CD4-positive, alpha-beta memory T cell (primary cell): ENCODE measurements at regions not wholly inside any gene's neighbourhood (a gene's known extent, or its start where the extent isn't known, plus 50 kb on each side); places are given as distances from the start of the nearest gene placed in this dataset.

Experiments used
- CTCF ChIA-PET: fragments of 350-600 bp; sonication (Branson Sonifier 250); formaldehyde crosslinking; loops from one replicate; lab custom pipeline; 2021; ENCODE audit warnings: inconsistent platforms; ENCODE audit not compliant: partially characterized antibody; lab: Charles Lee
- POLR2A ChIA-PET: fragments of 350-600 bp; sonication (Branson Sonifier 250); formaldehyde crosslinking; loops from one replicate; lab custom pipeline; 2021; ENCODE audit not compliant: partially characterized antibody; lab: Charles Lee
- DNase-seq, 5 donors: peaks; one replicate each; pipeline versions ENCODE4 v3.0.0 to v3.0.0-alpha.2; 2020 to 2022; ENCODE audit warnings: mixed read lengths in 1 of 5
- H3K27ac ChIP-seq: one replicate; pipeline ENCODE4 v1.7.0; 2013; ENCODE audit warnings: low read depth, low read length
- H3K27me3 ChIP-seq: 2 replicates; pipeline ENCODE4 v1.7.0; 2013; ENCODE audit warnings: mild to moderate bottlenecking, low read length, moderate library complexity; ENCODE audit not compliant: insufficient read depth
- H3K36me3 ChIP-seq: 2 replicates; pipeline ENCODE4 v1.7.0; 2013; ENCODE audit warnings: mild to moderate bottlenecking, low read length, moderate library complexity; ENCODE audit not compliant: insufficient read depth
- H3K4me1 ChIP-seq: 2 replicates; pipeline ENCODE4 v1.7.0; 2013; ENCODE audit warnings: mild to moderate bottlenecking, low read length, moderate library complexity; ENCODE audit not compliant: insufficient read depth
- H3K4me3 ChIP-seq, 2 donors: one replicate each; pipeline ENCODE4 v1.7.0; 2013; ENCODE audit warnings: low read length in 2 of 2, mild to moderate bottlenecking in 1 of 2
- H3K9me3 ChIP-seq, 2 donors: one replicate each; pipeline ENCODE4 v1.7.0; 2013; ENCODE audit warnings: low read length in 2 of 2, control low read depth in 1 of 2; ENCODE audit not compliant: control insufficient read depth in 1 of 2
- H3K27ac Mint-ChIP-seq, 7 donors: one replicate each; pipeline ENCODE4 v1.8.0; 2020 to 2021; ENCODE audit warnings: mixed read lengths in 7 of 7, mild to moderate bottlenecking in 6 of 7, inconsistent platforms in 3 of 7, moderate library complexity in 3 of 7
- H3K27me3 Mint-ChIP-seq, 2 donors: one replicate each; pipeline ENCODE4 v1.8.0; 2020 to 2021; ENCODE audit warnings: mixed read lengths in 2 of 2
- H3K36me3 Mint-ChIP-seq, 2 donors: one replicate each; pipeline ENCODE4 v1.8.0; 2020 to 2021; ENCODE audit warnings: mixed read lengths in 2 of 2, inconsistent platforms in 1 of 2, mild to moderate bottlenecking in 1 of 2
- H3K4me1 Mint-ChIP-seq, 4 donors: one replicate each; pipeline ENCODE4 v1.8.0; 2020 to 2021; ENCODE audit warnings: mixed read lengths in 4 of 4, mild to moderate bottlenecking in 1 of 4
- H3K4me3 Mint-ChIP-seq, 8 donors: one replicate each; pipeline ENCODE4 v1.8.0; 2020 to 2021; ENCODE audit warnings: mixed read lengths in 8 of 8, mild to moderate bottlenecking in 7 of 8, moderate library complexity in 6 of 8, inconsistent platforms in 3 of 8
- H3K9me3 Mint-ChIP-seq, 8 donors: one replicate each; pipeline ENCODE4 v1.8.0; 2020 to 2021; ENCODE audit warnings: mixed read lengths in 8 of 8, mild to moderate bottlenecking in 5 of 8, inconsistent platforms in 3 of 8, moderate library complexity in 1 of 8
- intact Hi-C: fragments of 100-400 bp; cut with micrococcal nuclease; formaldehyde crosslinking; loops from one replicate; pipeline ENCODE4 v1.15.1; 2023

GRCh38 chr5:144065786-144066185 lies 104.7 kb downstream of the YIPF5 start:
- H3K27ac Mint-ChIP-seq, result no peak overlapping the region
- no peaks in the 10 kb centered on the region for H3K36me3 Mint-ChIP-seq
- POLR2A ChIA-PET, result no interaction called here
- H3K36me3 ChIP-seq, result no peaks in the 10 kb centered on the region
- peaks cover 0 to 4% (median 2%) of the 10 kb centered on the region in 8 donors for H3K9me3 Mint-ChIP-seq
- no peaks in the 10 kb centered on the region for H3K27me3 Mint-ChIP-seq
- no peak for DNase-seq
- no peaks in the 10 kb centered on the region for H3K9me3 ChIP-seq
- H3K4me3 Mint-ChIP-seq, result no peak overlapping the region
- no peaks in the 10 kb centered on the region for H3K4me1 Mint-ChIP-seq
- CTCF ChIA-PET, result no interaction called here
- H3K27ac ChIP-seq, result no peak overlapping the region
- H3K4me3 ChIP-seq, result no peak overlapping the region
- no peaks in the 10 kb centered on the region for H3K4me1 ChIP-seq
- intact Hi-C loops, result no loop called here
- H3K27me3 ChIP-seq, result no peaks in the 10 kb centered on the region

GRCh38 chr5:144072518-144072927 lies 97.9 kb downstream of the YIPF5 start:
- H3K9me3 ChIP-seq, result no peaks in the 10 kb centered on the region
- no peaks in the 10 kb centered on the region for H3K27me3 ChIP-seq
- H3K27ac ChIP-seq, result no peak overlapping the region
- Mint-ChIP-seq H3K4me1 (no peaks in the 10 kb centered on the region), H3K4me3 (no peak overlapping the region), H3K36me3 (no peaks in the 10 kb centered on the region), H3K27ac (no peak overlapping the region), H3K27me3 (peaks cover 10 to 13% of the 10 kb centered on the region in 2 donors), H3K9me3 (peaks cover 0 to 11% (median 6%) of the 10 kb centered on the region in 8 donors)
- intact Hi-C loops, result no loop called here
- POLR2A ChIA-PET, result no interaction called here
- no peaks in the 10 kb centered on the region for H3K36me3 ChIP-seq
- no peak overlapping the region for H3K4me3 ChIP-seq
- H3K4me1 ChIP-seq, result no peaks in the 10 kb centered on the region
- CTCF ChIA-PET, result no interaction called here
- no peak for DNase-seq

- POLR2A ChIA-PET, result no interaction called here
- H3K4me1 ChIP-seq, result no peaks in the 10 kb centered on the region
- no peak for DNase-seq
- H3K4me1 Mint-ChIP-seq, result no peaks in the 10 kb centered on the region
- no peaks in the 10 kb centered on the region for H3K36me3 Mint-ChIP-seq
- H3K27ac Mint-ChIP-seq, result no peak overlapping the region
- CTCF ChIA-PET, result no interaction called here
- no peak overlapping the region for H3K27ac ChIP-seq
- intact Hi-C loops, result no loop called here
- H3K27me3 ChIP-seq, result no peaks in the 10 kb centered on the region
- H3K9me3 Mint-ChIP-seq, result peaks cover 2 to 36% (median 26%) of the 10 kb centered on the region in 8 donors
- H3K36me3 ChIP-seq, result no peaks in the 10 kb centered on the region
- H3K9me3 ChIP-seq, result no peaks in the 10 kb centered on the region
- no peak overlapping the region for H3K4me3 ChIP-seq
- peaks cover 10 to 16% of the 10 kb centered on the region in 2 donors for H3K27me3 Mint-ChIP-seq
- no peak overlapping the region for H3K4me3 Mint-ChIP-seq
Measured at GRCh38 chr5:144076521-144077083, 93.9 kb downstream of the YIPF5 start.

DNA sequence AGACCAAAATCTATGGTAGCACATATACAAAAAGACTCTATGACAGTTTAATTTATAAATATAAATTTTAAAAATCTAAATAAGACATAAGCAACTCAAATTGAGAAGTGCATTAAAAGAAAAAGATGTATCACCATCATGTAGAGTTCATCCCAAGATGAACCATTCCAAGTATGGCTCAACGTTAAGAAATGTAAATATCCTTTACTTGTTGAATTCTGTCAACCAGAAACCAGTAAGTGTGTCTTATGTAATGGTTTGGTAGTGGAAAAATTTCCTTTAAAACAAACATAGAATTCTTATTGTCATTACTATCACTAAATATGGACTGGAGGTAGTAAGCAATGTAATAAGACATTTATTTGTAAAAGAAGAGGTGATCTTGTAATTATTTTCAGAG lies 87.3 kb downstream of the YIPF5 start:
- POLR2A ChIA-PET, result no interaction called here
- Mint-ChIP-seq H3K4me1 (no peaks in the 10 kb centered on the region), H3K36me3 (no peaks in the 10 kb centered on the region), H3K9me3 (peaks cover 2 to 24% (median 21%) of the 10 kb centered on the region in 8 donors), H3K27ac (no peak overlapping the region), H3K4me3 (no peak overlapping the region), H3K27me3 (no peaks in the 10 kb centered on the region)
- H3K9me3 ChIP-seq, result no peaks in the 10 kb centered on the region
- H3K27me3 ChIP-seq, result no peaks in the 10 kb centered on the region
- CTCF ChIA-PET, result no interaction called here
- H3K4me1 ChIP-seq, result no peaks in the 10 kb centered on the region
- no peak overlapping the region for H3K27ac ChIP-seq
- no peaks in the 10 kb centered on the region for H3K36me3 ChIP-seq
- no peak overlapping the region for H3K4me3 ChIP-seq
- intact Hi-C loops, result no loop called here
- DNase-seq, result no peak

GRCh38 chr5:144084971-144085370 lies 85.5 kb downstream of the YIPF5 start:
- H3K27ac Mint-ChIP-seq, result no peak overlapping the region
- H3K9me3 Mint-ChIP-seq, result peaks cover 0 to 20% (median 18%) of the 10 kb centered on the region in 8 donors
- Histone ChIP-seq H3K4me3 (no peak overlapping the region), H3K9me3 (no peaks in the 10 kb centered on the region), H3K27me3 (no peaks in the 10 kb centered on the region), H3K36me3 (no peaks in the 10 kb centered on the region), H3K27ac (no peak overlapping the region), H3K4me1 (no peaks in the 10 kb centered on the region)
- no peaks in the 10 kb centered on the region for H3K36me3 Mint-ChIP-seq
- DNase-seq, result no peak
- ChIA-PET POLR2A (no interaction called here), CTCF (no interaction called here)
- H3K27me3 Mint-ChIP-seq, result no peaks in the 10 kb centered on the region
- intact Hi-C loops, result no loop called here
- H3K4me1 Mint-ChIP-seq, result peaks cover 0 to 4% (median 1%) of the 10 kb centered on the region in 4 donors
- H3K4me3 Mint-ChIP-seq, result no peak overlapping the region

GRCh38 chr5:144085381-144085780 lies 85.1 kb downstream of the YIPF5 start:
- Histone ChIP-seq H3K9me3 (no peaks in the 10 kb centered on the region), H3K36me3 (no peaks in the 10 kb centered on the region), H3K27ac (no peak overlapping the region), H3K27me3 (no peaks in the 10 kb centered on the region), H3K4me1 (no peaks in the 10 kb centered on the region), H3K4me3 (no peak overlapping the region)
- ChIA-PET POLR2A (no interaction called here), CTCF (no interaction called here)
- H3K4me3 Mint-ChIP-seq, result no peak overlapping the region
- H3K9me3 Mint-ChIP-seq, result peaks cover 0 to 18% (median 17%) of the 10 kb centered on the region in 8 donors
- no peaks in the 10 kb centered on the region for H3K27me3 Mint-ChIP-seq
- H3K4me1 Mint-ChIP-seq, result peaks cover 0 to 4% (median 1%) of the 10 kb centered on the region in 4 donors
- no peaks in the 10 kb centered on the region for H3K36me3 Mint-ChIP-seq
- DNase-seq, result no peak
- intact Hi-C loops, result no loop called here
- no peak overlapping the region for H3K27ac Mint-ChIP-seq

DNA sequence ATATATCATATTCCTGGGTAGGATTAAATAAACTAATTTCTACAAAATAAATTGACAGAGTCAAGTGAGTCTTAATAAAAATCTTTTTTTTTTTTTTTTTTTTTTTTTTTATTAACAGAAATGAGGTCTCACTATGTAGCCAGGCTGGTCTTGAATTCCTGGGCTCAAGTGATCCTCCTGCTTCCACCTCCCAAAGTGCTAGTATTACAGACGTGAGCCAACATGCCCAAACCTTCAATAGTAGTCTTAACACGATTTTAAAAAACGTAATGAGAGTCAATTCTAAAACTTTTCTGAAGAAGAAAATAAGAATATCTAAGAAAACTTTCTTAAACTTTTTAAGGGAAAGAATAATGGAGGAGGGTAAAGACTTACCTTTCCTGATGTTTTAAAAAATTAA lies 84.2 kb downstream of the YIPF5 start:
- DNase-seq, result no peak
- intact Hi-C loops, result no loop called here
- H3K4me3 ChIP-seq, result no peak overlapping the region
- Mint-ChIP-seq H3K4me3 (no peak overlapping the region), H3K4me1 (peaks cover 0 to 4% (median 1%) of the 10 kb centered on the region in 4 donors), H3K36me3 (no peaks in the 10 kb centered on the region), H3K27me3 (peaks cover under 1% of the 10 kb centered on the region in 2 donors), H3K9me3 (peaks cover 0 to 10% (median 8%) of the 10 kb centered on the region in 8 donors), H3K27ac (no peak overlapping the region)
- H3K27ac ChIP-seq, result no peak overlapping the region
- H3K27me3 ChIP-seq, result no peaks in the 10 kb centered on the region
- H3K4me1 ChIP-seq, result no peaks in the 10 kb centered on the region
- ChIA-PET CTCF (no interaction called here), POLR2A (no interaction called here)
- no peaks in the 10 kb centered on the region for H3K9me3 ChIP-seq
- H3K36me3 ChIP-seq, result no peaks in the 10 kb centered on the region
